DMS 273 (cell line): ENCODE measurements at regions not wholly inside any gene's neighbourhood (a gene's known extent, or its start where the extent isn't known, plus 50 kb on each side); places are given as distances from the start of the nearest gene placed in this dataset.

ENCODE experiments used
- DNase-seq: peaks from one replicate; lab custom pipeline; 2025; ENCODE audit not compliant: unreplicated experiment; lab: John Stamatoyannopoulos, UW

DNA sequence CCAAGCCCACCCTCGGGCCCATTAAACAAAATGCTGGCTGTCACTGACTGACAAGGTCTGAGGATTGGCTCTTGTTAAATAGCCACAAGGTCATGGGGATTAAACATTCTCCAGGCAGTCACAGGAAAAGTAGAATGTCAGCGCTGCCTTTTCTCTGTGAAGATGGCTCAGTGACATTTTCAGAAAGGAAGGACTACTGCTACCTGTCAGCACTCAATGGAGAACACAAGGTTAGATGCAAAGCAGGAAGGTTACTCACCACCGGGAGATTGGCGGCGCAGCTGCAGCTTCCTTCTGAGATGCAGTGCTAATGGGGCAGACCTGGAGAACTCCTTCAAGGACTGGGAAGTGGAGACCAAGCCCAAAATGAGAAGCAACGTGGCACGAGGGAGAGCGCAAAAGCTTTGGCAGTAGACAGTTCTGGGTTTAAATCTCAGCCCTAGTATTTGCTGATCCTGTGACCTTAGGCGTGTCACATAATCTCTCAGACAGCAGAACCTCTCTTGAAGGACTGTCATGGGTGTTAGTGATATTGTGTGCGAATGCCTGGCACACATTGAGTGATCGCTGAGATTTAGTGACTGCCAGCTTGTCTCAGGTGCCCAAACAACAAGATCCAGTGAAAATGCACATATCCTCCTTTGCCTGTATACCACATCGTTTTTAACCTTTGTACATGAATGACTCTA lies 213.1 kb upstream of the BOD1L1 start:
- no peak for DNase-seq

DNA sequence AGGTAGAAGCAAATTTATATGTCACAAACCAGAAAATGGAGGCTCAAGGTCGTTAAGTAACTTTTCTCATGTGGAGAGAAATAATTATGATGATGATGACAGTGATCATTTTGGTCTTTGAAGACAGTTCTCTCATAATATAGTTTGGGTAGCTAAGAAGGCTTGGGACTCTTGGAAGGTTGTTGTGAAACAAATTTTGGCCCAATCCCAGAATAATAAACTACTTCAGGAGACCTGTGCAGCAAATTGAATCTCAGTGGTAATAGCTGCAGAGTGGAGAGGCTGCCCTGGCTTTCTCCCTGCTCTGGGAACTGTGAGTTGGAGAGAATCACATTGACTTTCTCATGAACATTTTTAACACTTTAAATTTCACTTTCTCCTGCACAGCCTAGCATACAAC lies 217.2 kb upstream of the BOD1L1 start:
- DNase-seq = no peak

DNA sequence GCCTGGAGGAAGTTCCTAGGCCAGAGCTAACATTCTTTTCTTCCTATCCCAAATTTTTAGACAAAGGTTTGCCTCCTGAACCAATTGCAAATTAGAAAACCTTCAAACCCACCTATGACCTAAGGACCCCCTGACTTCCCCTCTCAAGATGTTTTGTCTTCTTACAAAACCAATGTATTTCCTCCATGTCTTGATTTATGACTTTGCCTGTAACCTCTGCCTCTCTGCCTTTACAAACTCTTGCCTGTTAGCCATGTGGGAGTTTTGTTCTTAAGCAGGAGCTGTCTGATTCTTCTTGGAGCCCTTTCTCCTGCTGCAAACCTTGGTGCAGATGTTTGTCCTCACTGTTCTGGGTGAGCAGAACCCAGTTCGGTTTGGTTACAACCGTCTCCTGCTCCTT lies 222.3 kb upstream of the BOD1L1 start:
- no peak for DNase-seq

DNA sequence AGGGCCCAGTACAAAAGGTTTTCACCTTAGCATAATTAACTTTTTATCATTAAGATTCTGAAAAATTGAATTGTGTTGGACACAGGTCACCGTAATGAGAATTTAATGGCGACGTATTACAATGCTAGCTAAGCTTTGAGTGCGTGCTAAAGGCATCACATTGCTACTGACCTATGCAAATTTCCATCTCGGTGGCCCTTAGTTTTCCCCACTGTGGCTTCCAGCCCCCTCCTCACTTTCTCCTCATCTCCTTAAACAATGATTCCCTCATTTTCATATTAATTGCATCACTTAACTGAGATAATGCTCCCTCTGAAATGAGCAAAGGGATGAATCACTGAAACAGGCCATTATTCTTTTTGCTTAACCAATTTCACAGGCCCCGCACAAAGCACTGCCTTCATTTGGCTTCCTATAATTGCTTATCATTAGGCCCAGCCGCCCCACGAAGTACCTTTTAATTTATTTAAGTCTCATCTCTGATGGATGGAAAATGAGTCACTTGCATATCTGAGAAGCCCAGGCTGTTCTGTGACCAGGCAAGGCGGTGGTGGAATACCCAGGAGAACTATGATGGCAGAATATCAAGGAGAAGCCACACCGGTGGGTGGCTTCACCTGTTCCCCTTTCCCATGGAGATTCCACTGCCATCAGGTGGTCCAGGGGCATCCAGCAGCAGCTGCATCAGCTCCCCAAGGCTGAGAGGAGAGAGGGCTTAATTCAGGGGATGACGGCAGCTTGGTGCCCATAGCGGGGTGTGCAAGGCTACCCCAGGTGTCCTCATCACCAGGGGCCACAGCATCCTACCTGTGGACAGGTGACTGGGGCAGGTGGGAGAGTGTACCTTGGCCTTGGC lies 223.8 kb upstream of the BOD1L1 start:
- DNase-seq = no peak

DNA sequence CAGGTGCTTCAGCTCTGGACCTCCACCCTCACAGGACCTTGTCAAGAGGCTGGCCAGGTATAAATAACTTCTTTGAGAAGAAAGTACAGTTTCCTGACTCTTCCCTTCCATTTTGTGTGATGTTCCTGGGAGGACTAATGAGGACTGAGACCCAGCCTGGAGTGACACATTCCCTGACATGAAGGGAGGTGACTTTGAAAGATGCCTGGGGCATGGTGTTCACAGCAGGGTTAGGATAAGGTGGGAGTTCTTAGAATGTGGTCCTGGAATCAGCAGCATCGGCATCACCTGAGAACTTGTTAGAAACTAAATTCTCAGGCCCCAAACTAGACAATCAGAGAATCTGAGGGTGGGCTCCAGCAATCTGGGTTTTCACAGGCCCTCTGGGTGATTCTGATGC lies 224.9 kb upstream of the BOD1L1 start:
- DNase-seq = no peak

DNA sequence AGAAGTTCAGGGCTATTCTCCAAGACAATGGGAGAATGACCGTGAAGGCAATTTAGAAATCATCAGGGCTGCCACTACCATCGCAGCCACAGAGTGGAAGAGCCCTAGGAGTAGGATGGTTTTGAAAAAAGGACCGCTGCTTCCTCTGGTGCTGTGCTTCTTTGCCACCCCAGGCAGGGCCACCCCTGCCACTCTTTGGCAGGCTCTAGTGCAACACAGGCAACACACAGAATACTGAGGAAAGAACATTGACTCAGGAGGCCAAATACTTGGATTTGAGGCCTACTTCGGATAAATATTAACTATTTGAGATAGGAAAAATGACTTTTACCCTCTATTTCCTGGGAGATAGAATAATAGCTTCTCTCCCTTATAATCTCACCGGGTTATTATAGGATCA lies 228.9 kb upstream of the BOD1L1 start:
- DNase-seq = no peak

DNA sequence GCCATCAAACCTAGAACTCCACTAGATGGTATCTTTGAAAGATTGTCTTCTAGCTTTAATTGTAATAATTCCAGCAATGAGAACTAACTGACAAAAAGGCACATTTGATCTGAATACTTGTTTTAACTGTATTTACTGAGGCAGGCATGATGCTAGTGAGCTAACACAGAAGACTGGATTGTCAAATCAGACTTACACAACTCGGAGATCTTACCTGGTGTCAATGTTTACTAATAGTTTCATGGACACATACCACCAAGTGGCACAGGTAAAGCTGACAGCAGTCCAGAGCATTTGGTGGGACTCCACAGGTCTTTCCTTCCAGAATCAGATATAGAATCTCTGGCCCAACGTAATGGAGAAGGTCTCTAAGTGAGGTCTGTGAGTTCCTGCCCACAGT lies 229.9 kb upstream of the BOD1L1 start:
- no peak for DNase-seq

DNA sequence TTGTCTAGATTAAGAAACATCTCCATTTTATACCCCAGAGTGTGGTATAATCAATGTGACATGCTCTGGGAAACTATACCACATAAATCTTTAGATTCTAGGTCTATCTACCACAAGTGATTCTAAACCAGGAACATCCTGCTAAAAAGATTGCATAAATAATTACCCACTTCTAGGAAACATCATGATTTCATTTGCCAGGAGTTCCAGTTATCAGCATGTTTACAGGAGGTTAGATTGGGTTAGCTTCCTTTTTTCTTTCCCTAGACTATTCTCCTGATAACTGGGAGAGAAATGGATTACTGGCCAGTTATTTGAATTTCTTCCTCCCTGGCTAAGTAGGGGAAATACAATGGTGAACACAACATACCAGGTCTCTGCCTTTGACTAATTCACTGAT lies 230.3 kb upstream of the BOD1L1 start:
- DNase-seq = no peak

DNA sequence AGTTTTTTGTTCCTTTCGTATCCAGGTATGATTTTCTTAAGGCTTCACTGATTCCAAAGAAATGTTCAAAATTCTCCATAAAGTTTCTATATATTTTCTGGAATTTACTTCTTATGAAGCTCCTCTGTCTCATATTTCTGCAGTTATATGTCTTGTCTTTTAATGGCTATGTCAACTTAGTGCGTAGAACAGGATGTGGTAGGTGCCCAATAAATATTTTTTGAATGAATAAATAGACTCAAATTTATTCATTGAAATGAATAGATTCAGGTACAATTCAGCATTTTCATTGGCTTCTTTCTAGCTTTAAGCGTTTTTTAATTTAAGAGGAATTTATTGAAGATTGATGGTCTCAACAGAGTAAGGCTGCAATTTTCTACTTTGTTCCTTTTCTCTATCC lies 231.9 kb upstream of the BOD1L1 start:
- DNase-seq = no peak

DNA sequence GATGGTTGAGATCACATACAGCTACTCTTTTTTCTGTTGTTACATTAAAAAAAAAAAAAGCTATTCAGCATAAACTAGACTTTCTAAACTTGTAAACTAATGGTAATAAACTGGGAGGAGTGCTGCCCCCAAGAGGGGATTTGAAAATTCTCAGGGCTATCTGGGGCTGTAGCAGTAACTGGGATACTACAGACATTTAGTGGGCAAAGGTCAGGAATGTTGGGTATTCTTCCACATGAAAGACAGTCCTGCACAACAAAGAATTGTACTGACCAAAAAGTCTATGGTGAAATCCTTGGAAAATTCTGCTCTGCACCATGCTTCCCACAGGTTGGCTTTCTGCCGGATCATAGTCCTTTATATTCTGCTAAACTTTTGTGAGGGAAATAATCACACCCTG lies 232.6 kb upstream of the BOD1L1 start:
- DNase-seq = no peak

DNA sequence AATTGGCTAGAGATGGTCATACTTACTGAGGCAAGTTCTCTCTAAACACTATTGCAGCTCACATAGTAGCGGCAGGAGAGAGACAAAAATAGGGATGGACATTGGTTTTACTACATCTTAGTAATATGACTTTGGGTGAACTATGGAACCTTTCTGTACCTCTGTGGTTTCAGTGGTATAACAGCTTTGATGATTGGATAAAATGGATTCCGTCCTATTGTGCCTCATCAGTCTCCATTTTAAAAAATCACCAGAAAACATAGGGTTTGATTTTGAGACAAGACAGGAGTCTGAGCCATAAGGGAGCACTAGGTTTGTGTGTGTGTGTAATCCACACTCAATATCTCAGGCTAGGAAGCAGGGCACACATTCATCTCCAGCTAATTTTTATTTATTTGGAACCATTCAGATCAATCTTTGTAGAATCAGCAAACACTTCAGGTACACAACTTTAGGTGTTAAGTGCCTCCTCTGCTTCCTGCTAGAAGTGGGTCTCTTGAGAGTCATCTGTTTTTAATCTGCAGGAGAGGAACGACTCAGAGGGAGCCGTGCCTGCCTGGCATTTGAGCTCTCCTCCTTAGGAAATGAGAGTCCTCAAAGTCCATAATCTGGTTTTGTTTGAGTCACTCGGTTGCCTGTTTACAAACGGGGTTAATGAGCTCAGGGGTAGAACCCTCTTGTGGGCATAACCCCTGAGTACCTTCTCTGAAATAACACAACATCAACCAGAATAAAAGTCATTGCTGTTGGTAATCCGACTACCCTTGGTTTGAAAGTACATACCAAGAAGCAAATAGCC lies 238.5 kb upstream of the BOD1L1 start:
- DNase-seq = no peak

DNA sequence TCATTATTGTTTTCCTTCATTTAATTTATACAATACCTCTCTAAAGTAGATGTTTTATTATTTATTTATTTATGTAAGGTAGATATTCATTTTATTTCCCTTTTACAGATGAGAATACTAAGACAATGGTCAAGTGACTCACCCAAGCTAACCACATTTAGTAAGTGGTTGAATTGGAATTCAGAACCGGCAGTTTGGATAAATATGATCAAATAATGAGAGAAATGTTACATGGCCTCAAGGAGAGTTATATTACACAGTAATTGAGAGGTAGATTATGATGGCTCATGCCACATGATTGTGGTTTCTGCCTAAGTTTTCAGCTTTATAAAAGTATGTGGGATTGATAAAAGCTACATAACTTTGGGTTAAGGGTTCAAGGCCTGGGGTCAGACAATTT lies 239.4 kb upstream of the BOD1L1 start:
- no peak for DNase-seq

DNA sequence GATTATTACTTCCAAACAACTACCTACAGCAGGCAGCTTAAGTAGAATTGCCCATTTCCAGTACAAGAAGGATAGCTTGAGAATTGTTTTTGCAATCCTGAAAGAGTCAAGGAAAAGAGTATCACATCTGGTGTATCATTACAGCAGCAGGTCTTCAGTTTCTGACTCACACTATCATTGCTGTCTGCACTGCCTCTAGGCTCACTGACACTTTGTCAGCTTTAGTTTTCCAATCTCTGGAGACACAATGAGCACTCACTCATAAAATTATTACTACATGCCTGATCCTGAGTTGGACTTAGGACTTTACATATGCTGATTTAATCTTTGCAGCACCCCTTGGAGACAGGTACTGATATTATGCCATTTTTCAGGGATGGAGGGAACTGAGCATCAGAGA lies 244.6 kb upstream of the BOD1L1 start:
- no peak for DNase-seq

DNA sequence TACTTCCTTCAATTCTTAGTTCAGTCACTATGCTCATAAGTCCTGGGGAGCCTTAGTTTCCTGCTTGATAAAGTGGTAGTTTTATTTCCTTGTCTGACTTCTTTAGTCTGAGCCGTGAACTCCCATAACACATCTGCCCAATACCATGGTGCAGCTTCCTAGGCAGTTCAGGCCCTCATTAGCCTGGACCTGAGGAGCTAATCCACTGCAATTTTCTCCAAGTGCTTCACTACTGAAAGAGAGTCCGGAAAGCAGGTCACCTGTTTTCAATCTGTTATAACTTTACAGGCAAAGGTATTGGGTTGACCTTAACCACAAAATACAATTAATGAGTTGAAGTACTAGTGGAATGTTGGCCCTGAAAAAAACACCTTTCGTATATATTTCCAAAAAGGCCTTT lies 245.4 kb upstream of the BOD1L1 start:
- DNase-seq = no peak

DNA sequence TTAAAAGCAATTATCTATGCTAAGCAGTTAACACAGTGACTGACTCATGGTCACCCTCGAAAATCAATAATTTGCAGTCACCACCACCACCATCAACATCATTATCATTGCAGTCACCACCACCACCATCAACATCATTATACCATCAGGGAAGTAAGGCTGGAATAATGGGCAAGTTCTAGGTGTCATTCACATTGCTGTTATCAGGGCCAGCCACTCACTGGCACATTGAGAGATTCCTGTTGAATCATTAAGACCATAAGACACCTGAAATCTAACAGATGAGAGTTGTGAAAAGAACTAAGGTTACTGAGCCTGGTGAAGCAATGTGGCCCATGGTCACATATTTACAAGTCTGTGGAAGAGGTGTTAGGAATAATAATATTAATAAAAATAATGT lies 247.7 kb upstream of the BOD1L1 start:
- DNase-seq = no peak

DNA sequence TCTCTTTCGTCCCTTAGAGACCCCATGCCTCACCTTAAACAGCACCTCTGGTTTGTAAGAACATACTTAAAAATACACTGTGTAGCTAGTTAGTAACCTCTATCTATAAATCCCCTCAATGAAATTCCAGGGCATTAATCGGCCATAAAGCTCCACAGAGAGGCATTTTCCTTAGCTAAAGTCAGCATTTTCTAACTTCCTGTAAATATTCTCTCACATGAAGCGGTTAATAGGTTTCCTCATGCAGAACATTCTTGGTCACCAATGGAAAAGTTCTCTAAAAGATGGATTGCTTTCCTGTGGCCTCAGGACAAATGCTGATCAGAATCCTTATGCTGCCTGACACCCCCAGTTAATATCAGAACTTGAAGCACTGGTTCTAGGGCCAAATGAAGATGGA lies 248.6 kb upstream of the BOD1L1 start:
- no peak for DNase-seq

DNA sequence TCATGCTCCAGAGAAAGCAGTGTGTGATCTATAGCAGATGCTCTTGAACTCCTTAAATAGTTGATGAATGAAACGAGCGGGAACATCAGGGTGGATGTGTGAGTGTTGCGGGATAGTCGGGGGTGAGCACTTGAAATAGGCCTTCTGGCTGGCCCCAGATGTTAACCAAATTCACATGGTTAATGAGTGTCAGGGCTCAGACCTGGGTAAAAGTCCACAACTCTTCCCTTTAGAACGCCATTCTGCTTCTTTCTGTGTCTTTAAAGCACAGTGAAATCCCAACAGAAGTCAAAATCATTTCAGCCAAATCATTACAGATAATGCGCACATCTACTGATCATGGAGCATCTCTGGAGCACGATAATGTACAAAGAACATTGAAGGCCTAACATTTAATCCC lies 249.4 kb upstream of the BOD1L1 start:
- DNase-seq = no peak

DNA sequence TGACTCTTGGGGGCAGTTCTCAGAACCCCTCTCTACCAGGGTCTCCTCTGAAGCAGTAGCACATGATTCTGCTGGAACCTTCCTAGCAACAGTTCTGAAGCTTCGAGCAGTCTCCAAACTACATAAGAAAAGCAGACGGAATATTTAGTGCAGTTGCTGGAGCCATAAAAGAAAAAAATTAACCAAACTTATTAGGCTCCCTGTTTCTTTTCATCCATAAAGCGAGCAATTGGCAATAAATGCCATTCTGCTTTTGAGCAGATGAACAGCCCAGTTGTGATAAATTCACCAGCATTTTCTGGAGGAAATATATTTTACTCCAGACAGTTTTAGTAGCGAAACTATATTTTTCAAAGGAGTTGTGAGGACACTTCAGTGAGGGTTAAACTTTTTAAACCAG lies 250.1 kb upstream of the BOD1L1 start:
- no peak for DNase-seq

DNA sequence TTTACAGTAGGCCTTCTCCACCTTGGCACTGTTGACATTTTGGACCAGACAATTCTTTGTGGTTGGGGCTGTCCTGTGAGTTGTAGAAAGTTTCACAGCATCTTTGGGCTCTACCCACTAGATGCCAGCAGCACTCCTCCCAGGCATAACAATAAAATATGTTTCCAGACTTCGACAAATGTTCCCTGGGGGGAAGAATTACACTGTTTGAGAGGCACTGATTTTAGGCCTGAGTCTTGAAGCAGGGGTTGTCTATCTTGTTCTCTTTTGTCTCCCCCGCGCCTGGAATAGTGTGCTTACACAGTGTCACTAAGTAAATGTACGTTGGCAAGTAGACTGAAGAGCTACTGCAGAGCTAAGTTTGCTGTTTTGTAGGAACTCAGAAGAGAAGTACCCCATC lies 254.4 kb upstream of the BOD1L1 start:
- DNase-seq = no peak

DNA sequence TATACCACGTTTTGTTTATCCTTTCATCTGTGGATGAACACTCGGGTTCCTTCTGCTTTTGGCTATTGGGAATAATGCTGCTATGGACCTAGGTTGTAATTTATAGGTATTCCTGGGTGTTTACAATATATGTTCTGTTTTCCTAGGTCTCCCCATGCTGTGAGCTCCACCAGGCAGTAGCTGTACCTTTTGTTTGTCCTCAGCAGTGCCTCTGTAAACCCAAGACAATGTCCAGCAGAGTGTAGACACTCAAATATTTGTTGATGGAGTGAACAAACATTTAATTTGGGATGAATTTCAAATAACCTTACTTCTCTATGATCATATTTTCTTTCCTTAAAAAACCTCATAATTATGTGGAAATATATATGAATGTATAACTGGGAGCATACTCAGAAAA lies 259.5 kb upstream of the BOD1L1 start:
- no peak for DNase-seq

DNA sequence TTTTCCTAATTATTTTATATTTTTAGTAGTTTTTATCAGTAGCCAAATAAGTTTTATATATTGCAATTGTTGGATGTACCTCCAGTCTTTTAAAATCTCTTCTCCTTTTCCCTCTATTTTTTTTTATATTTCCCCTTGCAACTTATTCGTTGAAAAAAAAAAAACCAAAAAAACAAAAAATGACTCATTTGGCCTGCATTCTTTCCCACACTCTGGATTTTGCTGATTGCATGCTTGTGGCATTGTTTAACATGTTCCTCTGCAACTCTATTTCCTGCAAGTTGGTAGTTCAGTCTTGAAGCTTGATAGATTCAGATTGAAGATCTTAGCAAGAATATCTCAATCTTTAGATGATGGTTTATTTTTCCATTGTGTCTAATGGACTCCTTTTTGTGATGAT lies 260.6 kb upstream of the BOD1L1 start:
- DNase-seq = no peak

DNA sequence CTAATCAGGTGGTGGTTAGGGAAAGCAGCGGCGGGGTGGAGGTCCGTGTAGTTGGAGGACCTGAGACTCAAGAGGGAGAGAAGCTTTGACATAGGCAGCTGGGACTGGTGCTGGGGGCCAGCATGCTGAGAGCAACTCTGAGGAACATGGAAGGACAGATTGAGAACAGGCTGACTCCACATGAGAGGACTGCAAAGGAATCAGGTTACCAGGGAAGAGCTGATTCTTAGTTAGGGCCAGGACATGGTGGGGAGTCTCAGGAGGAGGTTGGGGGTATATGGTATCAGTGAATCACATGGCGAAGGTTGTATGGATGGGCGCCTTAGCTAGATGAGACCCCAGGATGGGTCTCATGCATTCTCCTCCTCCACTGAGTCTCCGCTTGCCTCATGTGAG lies 264.0 kb upstream of the BOD1L1 start:
- no peak for DNase-seq
